ENCODE measurements at regions not wholly inside any gene's neighbourhood (a gene's known extent, or its start where the extent isn't known, plus 50 kb on each side); places are given as distances from the start of the nearest gene placed in this dataset.
"Not testable (repeated sequence)": the region's sequence is repeated elsewhere in the genome, so short reads cannot be mapped to it uniquely, and the experiment has no call there.

DNA sequence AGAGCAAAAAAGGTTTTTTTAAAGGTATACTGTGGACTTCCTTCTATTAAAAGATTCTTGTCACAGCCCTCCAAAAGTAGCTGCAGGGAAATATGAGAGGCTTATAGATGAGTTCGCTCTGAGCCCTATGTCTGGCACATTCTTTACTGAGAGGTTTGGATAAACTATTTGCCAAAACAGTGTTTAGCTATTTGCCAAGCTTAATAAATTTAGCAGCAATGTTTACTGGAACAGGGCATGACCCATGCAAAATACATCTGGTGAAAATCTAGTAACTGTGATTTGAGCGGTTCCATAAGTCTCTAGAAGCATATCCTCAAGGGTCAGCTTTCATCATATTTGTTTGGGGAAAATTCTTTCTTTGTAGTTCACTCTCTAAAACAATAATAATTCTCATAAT is 1696.7 kb upstream of the PIK3C3 start:
- H3K4me3 Mint-ChIP-seq = no peak overlapping the region
- intact Hi-C loops (cut with micrococcal nuclease) = no loop called here
- no peaks in the 10 kb centered on the region for H3K27me3 Mint-ChIP-seq
- H3K36me3 Mint-ChIP-seq (ENCODE audit: low read depth) = no peaks in the 10 kb centered on the region
- peaks cover 41% of the 10 kb centered on the region for H3K9me3 Mint-ChIP-seq
- H3K4me1 Mint-ChIP-seq (ENCODE audit: low read depth) = no peaks in the 10 kb centered on the region
- no peak overlapping the region for H3K27ac Mint-ChIP-seq

DNA sequence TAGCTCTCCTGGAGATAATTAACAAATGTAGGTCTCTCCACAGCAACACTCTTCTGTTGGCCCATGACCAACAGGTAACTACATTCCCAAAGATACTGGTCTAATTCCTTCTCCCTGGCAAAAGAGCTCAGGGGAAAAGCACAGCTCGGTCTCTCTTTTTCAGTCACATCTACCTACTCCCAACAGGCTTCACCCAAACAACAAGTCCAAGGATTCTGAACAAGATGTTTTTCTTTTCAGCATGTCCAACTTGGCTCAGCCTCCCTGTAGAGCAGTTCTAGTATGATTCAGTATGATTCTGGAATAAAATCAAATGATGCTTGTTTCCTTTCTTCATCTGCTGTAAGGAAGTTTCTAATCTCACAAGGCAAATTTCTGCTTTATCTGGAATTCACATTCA is 1704.8 kb upstream of the PIK3C3 start:
- intact Hi-C loops (cut with micrococcal nuclease) = no loop called here
- H3K27me3 Mint-ChIP-seq = no peaks in the 10 kb centered on the region
- no peaks in the 10 kb centered on the region for H3K4me1 Mint-ChIP-seq (ENCODE audit: low read depth)
- H3K36me3 Mint-ChIP-seq (ENCODE audit: low read depth) = no peaks in the 10 kb centered on the region
- no peak overlapping the region for H3K27ac Mint-ChIP-seq
- H3K4me3 Mint-ChIP-seq = no peak overlapping the region
- peaks cover 13% of the 10 kb centered on the region for H3K9me3 Mint-ChIP-seq

DNA sequence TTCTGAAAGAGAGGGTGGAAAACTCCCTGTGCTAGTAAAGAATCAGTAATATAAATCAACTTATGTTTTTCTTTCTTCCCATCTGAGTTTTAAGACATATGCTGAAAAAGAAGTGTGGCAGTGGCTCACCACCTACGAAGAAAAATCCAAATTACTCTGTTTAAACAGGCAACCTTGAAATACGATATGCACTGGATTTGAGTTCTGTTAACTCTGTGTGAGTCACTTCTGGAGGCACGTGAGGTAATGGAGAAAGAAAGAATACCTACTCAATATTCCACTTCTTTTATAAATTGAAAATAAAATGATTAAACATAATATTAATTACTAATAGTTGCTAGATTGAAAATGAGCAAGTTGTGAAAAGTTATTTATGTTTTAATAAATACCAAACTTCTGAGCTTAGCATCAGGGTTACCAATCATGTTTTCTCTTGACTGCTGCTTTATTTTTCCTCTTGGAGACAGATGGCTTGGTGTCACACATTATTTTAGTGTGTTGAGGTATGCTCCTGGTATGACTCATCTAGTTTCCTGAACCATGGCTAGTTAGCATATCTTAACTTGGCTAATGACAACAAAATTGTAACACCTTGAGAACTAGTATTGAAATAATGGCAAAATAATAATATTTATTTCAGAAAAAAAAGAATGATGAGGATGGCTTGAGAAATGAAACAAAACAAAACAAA is 1705.5 kb upstream of the PIK3C3 start:
- Mint-ChIP-seq H3K36me3 (ENCODE audit: low read depth) (no peaks in the 10 kb centered on the region), H3K9me3 (peaks cover 10% of the 10 kb centered on the region), H3K4me1 (ENCODE audit: low read depth) (no peaks in the 10 kb centered on the region), H3K27ac (no peak overlapping the region), H3K4me3 (no peak overlapping the region), H3K27me3 (no peaks in the 10 kb centered on the region)
- intact Hi-C loops (cut with micrococcal nuclease) = no loop called here

DNA sequence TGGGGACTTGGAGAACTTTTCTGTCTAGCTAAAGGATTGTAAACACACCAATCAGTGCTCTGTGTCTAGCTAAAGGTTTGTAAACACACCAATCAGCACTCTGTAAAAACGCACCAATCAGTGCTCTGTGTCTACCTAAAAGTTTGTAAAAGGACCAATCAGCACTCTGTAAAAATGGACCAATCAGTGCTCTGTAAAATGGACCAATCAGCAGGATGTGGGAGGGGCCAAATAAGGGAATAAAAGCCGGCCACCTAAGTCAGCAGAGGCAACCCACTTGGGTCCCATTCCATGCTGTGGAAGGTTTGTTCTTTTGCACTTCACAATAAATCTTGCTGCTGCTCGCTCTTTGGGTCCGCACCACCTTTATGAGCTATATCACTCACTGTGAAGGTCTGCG is 1709.4 kb upstream of the PIK3C3 start:
- H3K4me1 Mint-ChIP-seq (ENCODE audit: low read depth); H3K36me3 Mint-ChIP-seq (ENCODE audit: low read depth); H3K9me3 Mint-ChIP-seq; H3K27ac Mint-ChIP-seq; intact Hi-C loops (cut with micrococcal nuclease); H3K27me3 Mint-ChIP-seq; H3K4me3 Mint-ChIP-seq: not testable (repeated sequence)

DNA sequence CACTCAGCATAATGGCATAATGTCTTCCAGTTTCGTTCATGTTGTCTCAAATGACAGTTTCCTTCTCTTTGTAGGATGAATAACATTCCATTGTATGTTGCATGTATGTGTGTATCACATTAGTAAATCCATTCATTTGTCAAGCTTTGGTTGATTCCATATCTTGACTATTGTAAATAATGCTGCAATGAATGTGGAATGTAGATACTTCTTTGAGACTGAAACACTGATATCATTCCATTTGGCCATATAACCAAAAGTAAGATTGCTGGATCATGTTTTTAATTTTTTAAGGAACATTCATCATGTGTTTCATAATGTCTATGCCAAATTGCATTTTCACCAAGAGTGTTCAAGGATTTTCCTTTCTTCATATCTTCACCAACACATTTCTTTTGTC is 1711.4 kb upstream of the PIK3C3 start:
- Mint-ChIP-seq H3K9me3 (no peaks in the 10 kb centered on the region), H3K27ac (no peak overlapping the region), H3K4me1 (ENCODE audit: low read depth) (no peaks in the 10 kb centered on the region)

DNA sequence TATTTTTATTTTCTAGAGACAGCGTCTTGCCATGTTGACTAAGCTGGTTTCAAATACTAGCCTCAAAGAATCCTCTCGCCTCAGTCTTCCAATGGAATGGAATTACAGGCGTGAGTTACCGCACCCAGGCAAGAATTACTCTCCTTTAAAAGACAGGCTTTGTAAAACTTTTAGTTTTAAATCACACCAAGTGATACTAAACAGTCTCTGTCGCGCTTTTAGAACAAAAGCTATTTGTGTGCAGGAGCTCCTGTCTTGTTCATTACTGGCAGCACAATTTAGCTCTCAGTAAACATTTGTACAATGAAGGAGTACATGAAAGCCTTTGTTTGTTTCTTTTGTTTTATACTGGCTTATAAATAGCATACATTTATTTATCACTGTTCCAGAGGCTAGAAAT is 1719.2 kb upstream of the PIK3C3 start:
- intact Hi-C loops (cut with micrococcal nuclease) = no loop called here
- no peak overlapping the region for H3K4me3 Mint-ChIP-seq
- H3K36me3 Mint-ChIP-seq (ENCODE audit: low read depth) = no peaks in the 10 kb centered on the region
- no peaks in the 10 kb centered on the region for H3K27me3 Mint-ChIP-seq
- peaks cover 6% of the 10 kb centered on the region for H3K9me3 Mint-ChIP-seq
- no peak overlapping the region for H3K27ac Mint-ChIP-seq
- no peaks in the 10 kb centered on the region for H3K4me1 Mint-ChIP-seq (ENCODE audit: low read depth)

More for the DNA sequence above, 1711.4 kb upstream of the PIK3C3 start:
- no peaks in the 10 kb centered on the region for H3K27me3 Mint-ChIP-seq
- intact Hi-C loops (cut with micrococcal nuclease) = no loop called here
- no peak overlapping the region for H3K4me3 Mint-ChIP-seq
- no peaks in the 10 kb centered on the region for H3K36me3 Mint-ChIP-seq (ENCODE audit: low read depth)

DNA sequence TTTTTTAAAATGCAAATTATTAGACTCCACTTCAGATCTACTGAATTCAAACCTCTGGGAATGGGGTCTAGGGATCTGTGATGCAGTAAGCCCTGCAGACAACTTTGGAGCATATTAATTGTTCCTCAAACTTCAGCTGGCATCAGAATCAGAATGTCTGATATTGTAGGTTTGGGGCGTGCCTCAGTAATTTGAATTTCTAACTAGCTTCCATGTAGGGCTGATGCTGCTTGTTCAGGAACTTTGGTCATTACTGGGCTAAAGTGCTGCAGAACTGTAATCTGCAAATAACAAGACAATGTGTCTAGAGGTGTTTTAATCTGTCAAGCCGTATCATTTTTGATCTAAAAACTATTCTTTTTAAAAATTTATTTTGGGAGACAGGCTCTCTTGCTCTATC is 1719.7 kb upstream of the PIK3C3 start:
- peaks cover 8% of the 10 kb centered on the region for H3K9me3 Mint-ChIP-seq
- no peak overlapping the region for H3K27ac Mint-ChIP-seq
- no peaks in the 10 kb centered on the region for H3K4me1 Mint-ChIP-seq (ENCODE audit: low read depth)
- H3K36me3 Mint-ChIP-seq (ENCODE audit: low read depth) = no peaks in the 10 kb centered on the region
- H3K4me3 Mint-ChIP-seq = no peak overlapping the region
- intact Hi-C loops (cut with micrococcal nuclease) = no loop called here
- H3K27me3 Mint-ChIP-seq = no peaks in the 10 kb centered on the region

DNA sequence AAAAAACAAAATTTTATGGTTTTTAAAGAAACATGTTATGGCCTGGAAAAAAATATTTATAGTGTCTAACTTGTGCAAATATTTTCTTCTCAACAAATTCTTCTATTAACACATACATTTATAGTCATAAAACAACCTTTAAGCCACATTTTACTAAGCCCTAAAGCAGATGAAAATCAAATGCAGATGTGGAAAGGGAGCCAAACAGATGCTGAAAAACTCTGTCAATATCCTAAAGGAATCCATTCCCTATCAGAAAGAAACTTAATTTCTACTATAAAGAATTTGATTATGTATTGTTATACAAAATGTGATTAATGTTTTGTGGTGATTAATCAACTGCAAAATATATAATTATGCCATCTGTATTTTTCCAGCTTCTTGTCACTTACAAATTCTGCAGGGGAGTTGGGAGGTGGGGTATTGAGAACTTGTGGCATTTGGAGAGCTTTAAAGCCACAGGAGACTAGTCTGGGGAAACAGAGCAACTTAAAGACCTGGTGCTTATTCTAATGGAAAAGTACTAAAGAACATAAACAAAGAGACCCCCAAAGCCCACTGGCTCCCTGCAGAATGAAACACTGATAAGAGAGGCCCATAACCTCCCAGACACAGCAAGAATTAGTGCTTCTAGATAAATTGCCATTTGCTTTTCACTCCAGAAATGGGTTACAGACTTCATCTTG is 1721.0 kb upstream of the PIK3C3 start:
- no peak overlapping the region for H3K27ac Mint-ChIP-seq
- peaks cover 16% of the 10 kb centered on the region for H3K9me3 Mint-ChIP-seq
- H3K4me3 Mint-ChIP-seq = no peak overlapping the region
- no peaks in the 10 kb centered on the region for H3K4me1 Mint-ChIP-seq (ENCODE audit: low read depth)
- H3K36me3 Mint-ChIP-seq (ENCODE audit: low read depth) = no peaks in the 10 kb centered on the region
- intact Hi-C loops (cut with micrococcal nuclease) = no loop called here
- H3K27me3 Mint-ChIP-seq = no peaks in the 10 kb centered on the region

DNA sequence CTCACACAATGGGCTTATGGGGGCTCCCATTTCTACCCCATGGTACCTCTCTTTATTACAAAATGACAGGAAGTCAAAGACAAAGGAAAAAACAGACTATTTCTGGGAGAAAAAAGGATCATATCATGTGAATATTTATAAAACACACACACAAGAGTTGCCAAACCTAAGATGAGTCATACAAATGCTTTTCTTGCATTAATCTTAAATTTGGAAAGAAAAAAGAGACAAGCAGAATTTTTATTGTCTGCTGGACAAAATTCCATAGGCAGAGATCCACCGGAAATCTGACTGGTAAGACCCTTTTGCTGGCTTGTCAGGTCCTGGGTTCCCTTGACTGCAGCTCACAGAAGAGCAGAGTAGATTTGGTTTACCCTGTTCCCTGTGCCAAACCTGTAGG is 1732.3 kb upstream of the PIK3C3 start:
- H3K36me3 Mint-ChIP-seq (ENCODE audit: low read depth) = no peaks in the 10 kb centered on the region
- no peaks in the 10 kb centered on the region for H3K9me3 Mint-ChIP-seq
- no peak overlapping the region for H3K4me3 Mint-ChIP-seq
- H3K4me1 Mint-ChIP-seq (ENCODE audit: low read depth) = no peaks in the 10 kb centered on the region
- H3K27me3 Mint-ChIP-seq = no peaks in the 10 kb centered on the region
- intact Hi-C loops (cut with micrococcal nuclease) = no loop called here
- H3K27ac Mint-ChIP-seq = no peak overlapping the region

DNA sequence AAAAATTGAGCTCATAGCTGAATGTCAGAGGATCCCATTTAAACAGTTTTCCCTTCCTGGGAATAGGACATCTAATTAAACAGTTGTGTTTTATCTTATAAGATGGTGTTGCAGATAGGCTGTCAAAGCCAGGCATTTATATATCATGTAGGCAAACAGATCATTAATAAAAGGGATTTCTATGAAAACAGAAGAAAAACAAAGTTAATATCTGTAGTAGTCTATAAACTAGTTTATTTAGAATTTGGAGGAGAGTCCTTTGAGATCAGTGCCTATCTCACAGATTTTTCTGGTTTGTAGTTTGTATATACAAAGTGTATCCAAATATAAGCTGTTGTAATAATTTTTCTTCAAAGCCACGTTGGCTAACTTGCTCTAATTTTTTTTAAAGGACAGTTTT is 1738.2 kb upstream of the PIK3C3 start:
- Mint-ChIP-seq H3K9me3 (peaks cover 9% of the 10 kb centered on the region), H3K4me1 (ENCODE audit: low read depth) (no peaks in the 10 kb centered on the region), H3K27ac (no peak overlapping the region), H3K27me3 (no peaks in the 10 kb centered on the region), H3K4me3 (no peak overlapping the region), H3K36me3 (ENCODE audit: low read depth) (no peaks in the 10 kb centered on the region)
- intact Hi-C loops (cut with micrococcal nuclease) = no loop called here

DNA sequence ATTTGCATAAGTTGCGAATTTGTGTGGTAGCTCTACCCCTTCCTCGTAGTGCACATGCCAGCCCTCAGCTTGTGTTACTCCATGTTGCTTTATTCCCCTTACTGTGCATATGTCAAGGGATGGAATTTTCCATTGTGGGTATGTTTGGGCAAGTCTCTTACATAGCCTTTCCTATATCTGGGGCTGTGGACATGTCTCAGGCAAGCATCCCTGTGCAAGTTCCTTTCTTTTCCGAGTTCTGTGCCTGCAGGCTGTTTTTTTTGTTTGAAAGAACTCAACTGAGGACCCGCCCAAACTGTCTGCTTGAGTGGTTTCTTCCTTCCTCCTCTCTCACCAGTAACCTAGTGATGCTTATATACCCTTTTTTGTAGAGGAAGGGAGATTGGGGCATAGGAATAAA is 1739.1 kb upstream of the PIK3C3 start:
- intact Hi-C loops (cut with micrococcal nuclease) = no loop called here
- H3K27me3 Mint-ChIP-seq = no peaks in the 10 kb centered on the region
- H3K27ac Mint-ChIP-seq = no peak overlapping the region
- no peaks in the 10 kb centered on the region for H3K4me1 Mint-ChIP-seq (ENCODE audit: low read depth)
- peaks cover 9% of the 10 kb centered on the region for H3K9me3 Mint-ChIP-seq
- H3K4me3 Mint-ChIP-seq = no peak overlapping the region
- no peaks in the 10 kb centered on the region for H3K36me3 Mint-ChIP-seq (ENCODE audit: low read depth)

DNA sequence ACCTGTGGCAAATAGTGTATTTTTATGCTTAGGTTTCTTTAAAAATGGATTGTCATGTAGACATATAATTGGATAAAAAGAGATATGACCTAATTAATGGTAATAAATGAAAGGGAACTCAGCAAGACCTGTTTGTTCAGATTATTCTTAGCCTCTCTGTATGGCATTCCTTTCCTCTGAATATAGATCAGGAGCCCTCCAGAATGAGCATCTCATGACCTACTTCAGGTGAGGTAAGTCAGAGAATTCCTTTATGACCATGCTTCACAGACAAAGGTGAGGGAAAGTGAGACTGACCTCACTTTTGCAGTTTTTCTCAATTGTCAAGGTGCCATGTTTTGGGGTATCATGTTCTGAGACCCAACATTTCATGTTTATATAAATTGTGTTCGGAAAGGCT is 1744.3 kb upstream of the PIK3C3 start:
- no peaks in the 10 kb centered on the region for H3K36me3 Mint-ChIP-seq (ENCODE audit: low read depth)
- intact Hi-C loops (cut with micrococcal nuclease) = no loop called here
- H3K27me3 Mint-ChIP-seq = no peaks in the 10 kb centered on the region
- H3K27ac Mint-ChIP-seq = no peak overlapping the region
- H3K9me3 Mint-ChIP-seq = peaks cover 16% of the 10 kb centered on the region
- H3K4me3 Mint-ChIP-seq = no peak overlapping the region
- no peaks in the 10 kb centered on the region for H3K4me1 Mint-ChIP-seq (ENCODE audit: low read depth)

DNA sequence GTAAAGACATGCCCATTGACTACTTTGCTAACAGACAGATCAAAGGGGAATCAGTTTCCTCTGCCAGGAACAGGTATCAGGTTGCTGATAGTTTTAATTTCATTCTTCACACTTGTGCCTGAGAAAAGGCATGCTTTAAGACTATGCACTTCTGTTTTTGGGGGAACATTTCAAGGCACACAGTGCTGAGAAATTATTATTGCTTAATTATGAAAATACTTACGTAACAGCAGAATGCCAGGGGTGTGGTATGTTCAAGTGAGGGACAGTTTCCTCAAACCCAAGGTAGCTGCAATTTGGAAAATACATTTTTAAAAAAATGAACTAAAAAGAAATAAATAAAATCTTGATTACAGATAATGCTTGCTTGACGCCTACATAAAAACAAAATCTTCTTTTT is 1746.1 kb upstream of the PIK3C3 start:
- no peaks in the 10 kb centered on the region for H3K4me1 Mint-ChIP-seq (ENCODE audit: low read depth)
- no peaks in the 10 kb centered on the region for H3K27me3 Mint-ChIP-seq
- no peak overlapping the region for H3K27ac Mint-ChIP-seq
- no peak overlapping the region for H3K4me3 Mint-ChIP-seq
- intact Hi-C loops (cut with micrococcal nuclease) = no loop called here
- H3K36me3 Mint-ChIP-seq (ENCODE audit: low read depth) = no peaks in the 10 kb centered on the region
- peaks cover 11% of the 10 kb centered on the region for H3K9me3 Mint-ChIP-seq

DNA sequence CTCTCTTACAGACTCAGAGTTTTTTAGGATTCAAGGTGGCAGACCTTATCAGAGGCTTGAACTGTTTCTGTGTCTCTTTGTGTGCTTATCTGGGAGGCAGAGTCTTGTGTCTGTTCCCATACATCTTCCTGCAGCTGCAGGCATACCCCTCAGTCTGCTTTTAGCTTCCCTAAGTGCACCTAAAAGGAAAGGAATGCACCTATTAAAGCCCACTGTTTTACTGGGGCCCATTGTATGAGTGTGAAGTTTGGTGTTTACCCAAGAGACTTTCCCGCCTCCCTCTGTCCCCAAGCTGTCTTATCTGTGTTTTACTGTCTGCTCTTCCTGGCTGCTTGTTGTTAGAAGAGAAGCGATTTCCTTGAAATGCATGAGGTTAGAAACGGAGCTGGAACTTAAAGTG is 1757.3 kb upstream of the PIK3C3 start:
- H3K4me3 Mint-ChIP-seq = no peak overlapping the region
- intact Hi-C loops (cut with micrococcal nuclease) = no loop called here
- H3K27ac Mint-ChIP-seq = no peak overlapping the region
- H3K4me1 Mint-ChIP-seq (ENCODE audit: low read depth) = no peaks in the 10 kb centered on the region
- H3K9me3 Mint-ChIP-seq = peaks cover 14% of the 10 kb centered on the region
- no peaks in the 10 kb centered on the region for H3K36me3 Mint-ChIP-seq (ENCODE audit: low read depth)
- no peaks in the 10 kb centered on the region for H3K27me3 Mint-ChIP-seq

DNA sequence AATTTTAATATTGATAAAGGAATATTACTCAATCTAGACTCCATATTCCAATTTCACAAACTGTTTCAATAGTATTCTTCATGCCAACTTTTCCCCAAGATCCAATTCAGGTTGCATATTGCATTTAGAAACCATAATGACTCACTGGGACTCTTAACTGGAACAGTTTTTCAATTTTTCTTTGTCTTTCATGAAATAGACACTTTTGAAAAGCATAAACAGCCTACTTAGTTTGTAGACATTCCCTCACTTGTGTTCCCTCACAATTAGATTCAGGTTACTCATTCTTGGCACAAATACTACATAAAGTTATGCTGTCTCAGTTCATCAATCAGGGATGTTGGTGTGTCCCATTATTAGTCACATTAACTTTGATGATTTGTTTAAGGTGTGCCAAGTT is 1768.4 kb upstream of the PIK3C3 start:
- H3K27ac Mint-ChIP-seq = no peak overlapping the region
- H3K4me3 Mint-ChIP-seq = no peak overlapping the region
- no peaks in the 10 kb centered on the region for H3K4me1 Mint-ChIP-seq (ENCODE audit: low read depth)
- intact Hi-C loops (cut with micrococcal nuclease) = no loop called here
- no peaks in the 10 kb centered on the region for H3K36me3 Mint-ChIP-seq (ENCODE audit: low read depth)
- no peaks in the 10 kb centered on the region for H3K27me3 Mint-ChIP-seq
- no peaks in the 10 kb centered on the region for H3K9me3 Mint-ChIP-seq

All from dendritic cell treated with granulocyte-macrophage colony-stimulating factor and Interleukin-4, amounts not matched to agents 40 ng/mL and 50 ng/mL, for 4 days (primary cell).